SK-N-SH (cell line): ENCODE measurements at regions not wholly inside any gene's neighbourhood (a gene's known extent, or its start where the extent isn't known, plus 50 kb on each side); places are given as distances from the start of the nearest gene placed in this dataset.

Experiments
- CHD2 ChIP-seq: fragments of 150-350 bp; IDR thresholded peaks from 2 replicates; pipeline ENCODE4 v1.6.1; 2018; ENCODE audit warnings: low read length; ENCODE audit not compliant: partially characterized antibody
- FOXM1 ChIP-seq: IDR thresholded peaks from 2 replicates; pipeline ENCODE4 v1.4.0; 2012; ENCODE audit warnings: low read depth, mild to moderate bottlenecking
- GABPA ChIP-seq: IDR thresholded peaks from 2 replicates; pipeline ENCODE4 v1.4.0; 2012; ENCODE audit warnings: low read depth, mild to moderate bottlenecking
- NFIC ChIP-seq: IDR thresholded peaks from 2 replicates; pipeline ENCODE4 v1.4.0; 2012; ENCODE audit warnings: borderline replicate concordance
- NRF1 ChIP-seq: IDR thresholded peaks from 2 replicates; pipeline ENCODE4 v1.6.1; 2012; ENCODE audit warnings: low read depth, mild to moderate bottlenecking, low read length
- RFX5 ChIP-seq: IDR thresholded peaks from 2 replicates; pipeline ENCODE4 v1.6.1; 2012; ENCODE audit warnings: mild to moderate bottlenecking, improper control_type of control experiment, low read length
- SIN3A ChIP-seq: IDR thresholded peaks from 2 replicates; pipeline ENCODE4 v1.6.1; 2012; ENCODE audit warnings: low read depth, mild to moderate bottlenecking, low read length, moderate library complexity, borderline replicate concordance
- YY1 ChIP-seq: IDR thresholded peaks from 2 replicates; pipeline ENCODE4 v1.4.0; 2012; ENCODE audit warnings: low read depth, mild to moderate bottlenecking
- TF ChIP-seq, protein P1 (sequence below): fragments of 150-350 bp; IDR thresholded peaks from 2 replicates; pipeline ENCODE4 v1.6.1; 2016; ENCODE audit warnings: mild to moderate bottlenecking, low read depth, low read length
- TF ChIP-seq, protein P2 (sequence below): fragments of 200-600 bp; sonication (generic); IDR thresholded peaks from 2 replicates; pipeline ENCODE4 v1.6.1; 2017; ENCODE audit warnings: antibody characterized with exemption, mild to moderate bottlenecking, moderate library complexity
- TF ChIP-seq, protein P3 (sequence below): IDR thresholded peaks from 2 replicates; pipeline ENCODE4 v1.4.0; 2012; ENCODE audit warnings: low read depth
- TF ChIP-seq, protein P4 (sequence below): fragments of 150-350 bp; IDR thresholded peaks from 2 replicates; pipeline ENCODE4 v1.6.1; 2017; ENCODE audit warnings: antibody characterized with exemption, low read length, low read depth, borderline replicate concordance
- TF ChIP-seq, protein P5 (sequence below): IDR thresholded peaks from 2 replicates; pipeline ENCODE4 v1.4.0; 2012; ENCODE audit warnings: low read depth, borderline replicate concordance
- TF ChIP-seq, protein P6 (sequence below): IDR thresholded peaks from 2 replicates; pipeline ENCODE4; 2012

DNA sequence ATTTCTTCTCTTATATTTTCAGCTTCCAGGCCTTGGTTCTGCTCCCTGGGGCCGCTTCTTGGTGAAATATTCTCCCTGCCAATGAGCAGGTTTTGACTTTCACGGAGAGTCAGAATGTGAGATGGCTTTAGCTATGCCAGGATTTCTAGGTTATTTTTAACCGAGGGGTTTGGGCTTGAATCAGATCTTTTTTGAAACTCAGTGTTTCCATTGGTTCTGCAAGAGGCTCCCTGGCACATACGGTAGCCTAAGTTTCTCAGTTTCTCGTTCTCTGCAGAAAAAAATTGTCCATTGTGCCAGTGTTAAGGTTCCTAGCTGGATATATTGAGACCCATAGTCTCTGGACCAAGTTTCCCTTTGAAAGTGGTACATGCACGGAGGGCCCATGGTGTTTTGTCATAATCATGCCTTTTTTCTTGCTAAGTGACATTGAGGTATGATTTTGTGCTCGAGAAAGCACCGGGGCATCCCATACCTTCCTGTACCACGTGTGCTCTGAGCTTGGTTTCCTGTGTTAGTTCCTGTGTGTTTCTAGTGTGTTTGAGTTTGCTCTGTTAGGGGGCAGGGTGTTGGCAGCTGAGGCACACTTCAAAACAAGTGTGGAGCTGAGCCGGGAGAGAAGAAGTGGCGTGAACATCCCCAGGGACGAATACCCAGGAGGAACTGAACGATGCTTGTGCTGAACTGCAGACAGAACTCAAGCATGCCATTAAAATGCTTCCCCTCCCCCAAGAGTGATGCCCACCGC is 127.2 kb downstream of the HS3ST3B1 start:
- TF ChIP-seq, protein P1, sequence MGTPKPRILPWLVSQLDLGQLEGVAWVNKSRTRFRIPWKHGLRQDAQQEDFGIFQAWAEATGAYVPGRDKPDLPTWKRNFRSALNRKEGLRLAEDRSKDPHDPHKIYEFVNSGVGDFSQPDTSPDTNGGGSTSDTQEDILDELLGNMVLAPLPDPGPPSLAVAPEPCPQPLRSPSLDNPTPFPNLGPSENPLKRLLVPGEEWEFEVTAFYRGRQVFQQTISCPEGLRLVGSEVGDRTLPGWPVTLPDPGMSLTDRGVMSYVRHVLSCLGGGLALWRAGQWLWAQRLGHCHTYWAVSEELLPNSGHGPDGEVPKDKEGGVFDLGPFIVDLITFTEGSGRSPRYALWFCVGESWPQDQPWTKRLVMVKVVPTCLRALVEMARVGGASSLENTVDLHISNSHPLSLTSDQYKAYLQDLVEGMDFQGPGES: no peak
- TF ChIP-seq, protein P2, sequence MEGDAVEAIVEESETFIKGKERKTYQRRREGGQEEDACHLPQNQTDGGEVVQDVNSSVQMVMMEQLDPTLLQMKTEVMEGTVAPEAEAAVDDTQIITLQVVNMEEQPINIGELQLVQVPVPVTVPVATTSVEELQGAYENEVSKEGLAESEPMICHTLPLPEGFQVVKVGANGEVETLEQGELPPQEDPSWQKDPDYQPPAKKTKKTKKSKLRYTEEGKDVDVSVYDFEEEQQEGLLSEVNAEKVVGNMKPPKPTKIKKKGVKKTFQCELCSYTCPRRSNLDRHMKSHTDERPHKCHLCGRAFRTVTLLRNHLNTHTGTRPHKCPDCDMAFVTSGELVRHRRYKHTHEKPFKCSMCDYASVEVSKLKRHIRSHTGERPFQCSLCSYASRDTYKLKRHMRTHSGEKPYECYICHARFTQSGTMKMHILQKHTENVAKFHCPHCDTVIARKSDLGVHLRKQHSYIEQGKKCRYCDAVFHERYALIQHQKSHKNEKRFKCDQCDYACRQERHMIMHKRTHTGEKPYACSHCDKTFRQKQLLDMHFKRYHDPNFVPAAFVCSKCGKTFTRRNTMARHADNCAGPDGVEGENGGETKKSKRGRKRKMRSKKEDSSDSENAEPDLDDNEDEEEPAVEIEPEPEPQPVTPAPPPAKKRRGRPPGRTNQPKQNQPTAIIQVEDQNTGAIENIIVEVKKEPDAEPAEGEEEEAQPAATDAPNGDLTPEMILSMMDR: no peak
- TF ChIP-seq NFIC (no peak), GABPA (no peak), RFX5 (no peak), YY1 (no peak), SIN3A (no peak), CHD2 (no peak), FOXM1 (no peak), NRF1 (no peak)
- TF ChIP-seq, protein P3, sequence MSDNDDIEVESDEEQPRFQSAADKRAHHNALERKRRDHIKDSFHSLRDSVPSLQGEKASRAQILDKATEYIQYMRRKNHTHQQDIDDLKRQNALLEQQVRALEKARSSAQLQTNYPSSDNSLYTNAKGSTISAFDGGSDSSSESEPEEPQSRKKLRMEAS: no peak
- TF ChIP-seq, protein P4, sequence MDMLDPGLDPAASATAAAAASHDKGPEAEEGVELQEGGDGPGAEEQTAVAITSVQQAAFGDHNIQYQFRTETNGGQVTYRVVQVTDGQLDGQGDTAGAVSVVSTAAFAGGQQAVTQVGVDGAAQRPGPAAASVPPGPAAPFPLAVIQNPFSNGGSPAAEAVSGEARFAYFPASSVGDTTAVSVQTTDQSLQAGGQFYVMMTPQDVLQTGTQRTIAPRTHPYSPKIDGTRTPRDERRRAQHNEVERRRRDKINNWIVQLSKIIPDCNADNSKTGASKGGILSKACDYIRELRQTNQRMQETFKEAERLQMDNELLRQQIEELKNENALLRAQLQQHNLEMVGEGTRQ: no peak
- TF ChIP-seq, protein P5, sequence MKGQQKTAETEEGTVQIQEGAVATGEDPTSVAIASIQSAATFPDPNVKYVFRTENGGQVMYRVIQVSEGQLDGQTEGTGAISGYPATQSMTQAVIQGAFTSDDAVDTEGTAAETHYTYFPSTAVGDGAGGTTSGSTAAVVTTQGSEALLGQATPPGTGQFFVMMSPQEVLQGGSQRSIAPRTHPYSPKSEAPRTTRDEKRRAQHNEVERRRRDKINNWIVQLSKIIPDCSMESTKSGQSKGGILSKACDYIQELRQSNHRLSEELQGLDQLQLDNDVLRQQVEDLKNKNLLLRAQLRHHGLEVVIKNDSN: no peak
- TF ChIP-seq, protein P6, sequence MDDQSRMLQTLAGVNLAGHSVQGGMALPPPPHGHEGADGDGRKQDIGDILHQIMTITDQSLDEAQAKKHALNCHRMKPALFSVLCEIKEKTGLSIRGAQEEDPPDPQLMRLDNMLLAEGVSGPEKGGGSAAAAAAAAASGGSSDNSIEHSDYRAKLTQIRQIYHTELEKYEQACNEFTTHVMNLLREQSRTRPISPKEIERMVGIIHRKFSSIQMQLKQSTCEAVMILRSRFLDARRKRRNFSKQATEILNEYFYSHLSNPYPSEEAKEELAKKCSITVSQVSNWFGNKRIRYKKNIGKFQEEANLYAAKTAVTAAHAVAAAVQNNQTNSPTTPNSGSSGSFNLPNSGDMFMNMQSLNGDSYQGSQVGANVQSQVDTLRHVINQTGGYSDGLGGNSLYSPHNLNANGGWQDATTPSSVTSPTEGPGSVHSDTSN: no peak
